ENCODE measurements at regions not wholly inside any gene's neighbourhood (a gene's known extent, or its start where the extent isn't known, plus 50 kb on each side); places are given as distances from the start of the nearest gene placed in this dataset.

DNA sequence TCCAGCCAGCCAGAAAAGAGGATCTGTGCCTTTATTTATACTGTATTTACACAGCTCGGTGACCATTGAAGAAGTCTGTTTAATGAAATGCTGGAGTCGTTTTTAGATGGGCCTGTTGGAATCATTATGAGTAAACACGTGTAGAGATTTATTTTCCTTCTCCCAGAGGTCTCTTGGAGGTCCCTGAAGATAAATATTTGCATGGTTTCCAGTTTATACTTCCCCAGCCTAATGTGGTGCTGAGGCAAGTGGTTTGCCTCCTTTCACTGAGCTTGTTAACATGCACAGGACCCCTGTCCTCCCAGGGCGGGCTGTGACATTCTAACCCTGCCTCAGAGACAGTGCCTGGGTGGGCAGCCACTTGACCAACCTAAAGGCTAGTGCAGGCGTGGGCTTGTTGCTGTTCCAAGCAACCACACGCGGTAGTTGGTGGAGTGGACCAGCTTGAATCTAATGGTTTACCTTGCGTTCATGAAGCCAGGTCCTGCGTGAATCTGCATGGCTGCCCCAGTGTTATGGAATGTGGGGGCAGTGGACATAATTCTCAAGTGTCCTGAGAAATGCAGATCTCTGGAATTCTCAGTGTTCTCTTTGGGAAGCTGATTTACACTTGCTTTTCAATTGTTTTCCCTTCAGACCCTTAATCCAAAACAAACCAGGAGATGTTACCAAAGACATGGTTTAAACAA is 130.2 kb upstream of the DLX2 start:
- no peak for DNase-seq

DNA sequence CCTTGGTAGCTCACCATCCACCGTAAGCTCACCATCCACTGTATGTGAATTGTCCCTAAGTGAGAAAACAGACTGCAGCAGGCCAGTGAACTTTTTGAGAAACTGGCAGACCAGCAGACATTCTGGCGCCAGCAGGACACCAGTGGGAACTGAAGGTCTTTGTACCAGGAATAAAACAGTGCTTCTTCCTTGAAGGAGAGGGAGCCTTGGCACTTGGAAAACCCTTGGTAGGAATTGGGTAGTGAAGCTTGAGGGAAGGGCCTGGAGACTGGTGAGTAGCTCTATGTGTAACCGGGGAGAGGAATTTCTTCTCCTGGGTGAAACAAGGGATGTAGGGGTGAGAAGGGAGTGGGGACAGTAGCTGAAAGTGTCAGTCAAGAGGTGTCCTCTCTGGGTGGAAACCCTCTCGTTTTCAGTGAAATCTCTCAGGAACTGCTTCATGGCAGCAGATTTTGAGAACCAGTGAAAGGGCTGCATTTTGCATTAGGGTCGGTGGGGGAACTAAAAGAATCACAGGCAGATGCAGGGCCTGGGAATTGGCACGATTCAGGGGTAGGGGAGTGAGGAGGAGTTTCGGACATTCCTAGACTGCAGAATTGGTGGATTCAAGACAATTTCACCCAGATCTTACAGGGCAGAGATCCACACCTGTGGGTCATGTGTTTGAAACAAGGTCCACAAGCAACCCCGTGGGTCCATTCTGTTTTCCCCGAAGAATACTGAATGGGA is 131.5 kb upstream of the DLX2 start:
- no peak for DNase-seq

DNA sequence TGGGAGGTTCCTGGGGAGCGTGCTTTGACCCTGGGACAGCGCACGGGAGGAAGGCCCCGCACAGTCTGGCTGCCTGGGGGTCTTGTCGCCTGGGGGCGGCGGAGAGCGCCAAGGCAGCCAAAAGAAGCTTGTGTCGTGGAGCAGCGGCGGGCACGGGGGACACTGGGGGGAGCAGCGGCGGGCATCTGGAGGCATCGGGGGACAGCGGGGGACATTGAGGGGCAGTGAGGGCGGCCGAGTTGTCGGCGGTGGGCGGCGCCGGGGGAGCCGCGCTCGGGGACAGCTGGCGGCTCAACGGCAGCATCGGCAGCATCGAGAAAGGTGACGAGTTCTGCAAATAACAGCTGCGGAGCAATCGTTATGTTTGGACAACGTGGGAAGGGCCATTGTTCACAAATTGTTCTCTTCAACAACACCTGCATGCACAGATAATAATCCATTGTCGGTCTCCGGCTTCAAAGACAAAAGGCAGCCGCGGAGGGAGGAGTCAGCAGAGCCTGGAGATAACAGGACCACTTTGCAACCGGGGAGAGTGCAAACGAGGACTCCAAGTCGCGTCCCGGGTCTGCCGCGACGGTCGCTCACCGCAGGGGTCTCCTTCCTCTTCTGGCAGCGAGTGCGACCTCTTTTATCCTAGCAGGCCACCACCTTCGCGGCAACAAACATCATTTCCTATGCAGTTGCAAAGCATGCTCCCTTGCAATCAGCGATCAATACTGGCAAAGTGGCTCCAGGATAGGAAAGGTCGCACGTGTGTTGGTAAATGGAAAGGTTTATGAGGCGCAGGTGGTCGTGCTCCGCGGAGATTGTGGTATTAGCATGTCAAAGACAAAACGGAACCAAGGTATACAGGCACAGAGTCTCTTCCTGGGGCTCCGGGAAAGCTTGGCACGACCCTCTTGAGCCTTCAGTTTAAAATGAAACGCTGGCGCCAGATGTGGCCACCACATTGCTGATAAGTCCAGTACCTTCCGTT is 132.3 kb upstream of the DLX2 start:
- peak; percentile 35 for DNase-seq

DNA sequence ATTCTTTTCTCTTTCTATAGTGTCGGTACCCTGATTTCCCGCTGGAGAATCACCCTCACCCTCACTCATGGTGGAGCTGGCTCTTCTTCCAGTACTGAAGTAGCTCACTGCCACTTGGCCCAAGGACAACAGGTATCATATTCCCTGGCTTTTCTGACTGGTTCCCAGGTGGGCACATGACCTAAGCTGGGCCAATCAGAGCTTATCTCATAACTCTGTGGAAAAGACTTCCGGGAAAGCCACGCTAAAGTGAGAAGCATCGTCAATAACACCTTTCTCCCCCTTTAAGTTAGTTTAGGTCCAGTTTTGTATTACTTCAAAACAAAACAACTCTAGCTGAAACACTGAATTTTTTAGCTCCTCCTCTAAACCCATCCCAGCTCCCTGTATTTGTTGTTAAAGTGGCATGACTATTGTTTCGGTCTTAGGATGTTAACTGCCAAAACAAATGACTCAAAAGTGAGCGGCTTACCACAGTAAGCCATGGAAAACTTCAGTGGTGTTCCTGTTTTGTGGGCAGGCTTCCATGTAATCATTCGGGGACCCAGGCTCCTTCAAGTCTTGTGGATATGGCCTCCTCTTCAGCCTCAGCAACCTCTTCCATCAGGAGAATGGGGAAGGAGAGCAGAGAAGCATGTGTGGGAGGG is 137.4 kb upstream of the DLX2 start:
- no peak for DNase-seq

DNA sequence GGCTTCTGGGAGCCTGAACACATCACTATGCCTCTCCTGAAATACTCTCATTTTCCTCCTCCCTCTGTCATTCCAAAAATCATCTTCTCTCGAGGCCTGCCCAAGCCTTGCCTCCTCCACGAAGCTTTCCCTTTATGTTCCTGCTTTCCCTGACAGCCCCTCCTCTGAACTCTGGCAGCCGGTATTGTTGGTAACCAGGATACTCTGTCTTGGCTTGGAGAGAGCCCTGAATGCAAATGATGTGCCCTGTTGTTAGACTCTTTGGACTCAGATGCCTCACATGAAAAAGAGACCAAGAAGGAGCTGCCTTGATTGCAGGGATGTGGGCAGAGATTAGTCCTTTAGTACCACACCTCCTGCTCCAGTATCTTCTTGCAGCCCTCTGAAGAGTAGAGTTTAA is 138.5 kb upstream of the DLX2 start:
- DNase-seq, result no peak

DNA sequence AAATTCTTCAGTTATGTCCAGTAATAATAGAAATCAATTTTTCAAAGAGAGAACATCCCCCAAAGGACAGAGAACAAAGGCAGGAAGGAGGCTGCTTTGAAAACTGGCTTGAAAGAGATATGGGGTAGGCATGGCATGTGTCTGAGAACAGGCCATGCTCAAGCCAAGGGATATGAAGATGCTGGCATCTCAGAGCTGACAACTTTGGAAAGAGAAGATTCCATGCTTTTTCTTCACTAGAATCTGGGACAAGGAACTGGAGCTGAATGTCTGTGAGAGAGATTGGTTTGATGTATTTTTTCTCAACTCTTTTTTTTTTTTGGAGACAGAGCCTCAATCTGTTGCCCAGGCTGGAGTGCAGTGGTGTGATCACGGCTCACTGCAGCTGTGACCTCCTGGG is 139.8 kb upstream of the DLX2 start:
- no peak for DNase-seq

DNA sequence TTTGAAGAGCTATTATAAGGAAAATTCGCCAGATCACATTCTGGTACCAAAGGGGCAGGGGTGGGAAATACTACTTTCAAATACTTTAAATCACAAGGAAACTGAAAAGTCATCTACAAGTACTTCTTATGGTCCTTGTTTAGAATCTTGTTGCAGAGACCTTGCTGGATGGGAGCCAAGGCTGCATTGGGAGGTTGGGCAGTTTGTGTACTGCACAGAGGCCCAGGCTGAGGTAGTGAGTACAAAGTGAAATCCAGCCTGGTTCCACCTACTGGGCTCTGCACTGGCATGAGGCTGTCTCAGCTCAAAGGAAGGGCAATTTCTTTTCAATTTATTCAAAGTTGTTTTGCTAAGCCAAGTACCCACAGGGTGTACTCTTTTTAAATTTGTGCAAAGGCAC is 140.3 kb upstream of the DLX2 start:
- no peak for DNase-seq

DNA sequence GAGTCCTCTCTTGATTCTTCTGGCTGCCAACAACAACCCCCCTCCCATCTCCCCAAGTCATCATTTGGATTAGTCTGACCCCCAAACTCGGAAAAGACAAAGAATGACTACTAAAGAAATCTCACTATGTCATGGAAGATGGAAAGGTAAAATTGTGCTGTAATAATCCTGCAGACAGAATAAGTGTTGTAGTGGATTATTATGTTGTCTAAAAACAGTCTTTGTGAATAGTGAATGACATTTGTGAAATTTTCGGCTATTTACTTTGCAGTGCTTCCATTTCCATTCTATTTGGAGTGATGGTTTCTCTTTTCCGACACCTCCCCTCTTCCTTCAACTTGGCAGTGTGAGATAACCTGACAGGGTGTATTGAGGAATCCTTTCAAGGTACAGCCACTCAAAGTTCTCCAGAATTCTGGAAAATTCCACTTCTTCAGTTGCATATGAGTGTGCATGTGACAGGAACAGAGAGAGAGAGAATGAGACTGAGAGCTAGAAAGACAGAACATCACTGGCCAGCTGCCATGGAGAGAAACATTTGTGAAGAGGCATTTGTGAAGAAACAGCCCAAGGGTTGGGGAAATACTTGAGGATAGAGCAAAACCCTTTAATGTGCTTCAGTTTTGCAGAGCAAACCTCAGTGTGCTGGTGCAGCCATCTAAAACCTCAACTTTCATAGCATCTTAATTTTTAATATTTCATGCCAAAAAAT is 141.9 kb upstream of the DLX2 start:
- DNase-seq, result no peak

DNA sequence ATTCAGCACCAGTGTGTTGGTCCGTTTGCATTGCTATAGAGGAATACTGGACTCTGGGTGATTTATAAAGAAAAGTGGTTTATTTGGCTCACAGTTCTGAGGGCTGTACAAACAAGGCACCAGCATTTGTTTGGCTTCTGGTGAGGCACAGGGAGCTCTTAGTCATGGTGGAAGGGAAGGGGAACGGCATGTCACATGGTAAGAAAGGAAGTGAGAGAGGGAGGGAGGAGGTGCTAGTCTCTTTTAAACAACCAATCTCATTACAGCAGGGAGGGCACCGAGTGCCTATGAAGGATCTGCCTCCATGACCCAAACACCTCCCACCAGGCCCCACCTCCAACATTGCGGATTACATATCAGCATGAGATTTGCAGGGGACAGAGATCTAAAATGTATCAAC is 143.9 kb upstream of the DLX2 start:
- DNase-seq, result no peak

DNA sequence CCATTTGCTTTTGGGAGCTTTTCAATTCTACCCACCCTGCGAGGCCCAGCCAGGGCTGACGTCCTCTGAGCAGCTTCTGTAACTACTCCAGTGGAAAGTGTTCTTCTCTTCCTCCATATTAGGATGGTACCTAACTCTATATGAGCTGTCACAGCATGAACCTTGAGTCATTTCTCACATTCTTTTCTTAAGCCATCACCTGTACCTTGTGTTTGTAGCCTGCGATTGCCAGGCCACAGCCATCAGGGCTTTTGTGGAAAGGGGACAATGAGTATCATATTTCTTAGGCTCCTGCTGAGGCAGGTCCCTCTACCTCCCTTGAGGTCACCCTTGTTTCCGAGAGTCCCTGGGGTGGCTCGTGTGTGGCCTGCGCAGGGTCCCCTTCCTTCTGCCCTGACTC is 144.5 kb upstream of the DLX2 start:
- no peak for DNase-seq

DNA sequence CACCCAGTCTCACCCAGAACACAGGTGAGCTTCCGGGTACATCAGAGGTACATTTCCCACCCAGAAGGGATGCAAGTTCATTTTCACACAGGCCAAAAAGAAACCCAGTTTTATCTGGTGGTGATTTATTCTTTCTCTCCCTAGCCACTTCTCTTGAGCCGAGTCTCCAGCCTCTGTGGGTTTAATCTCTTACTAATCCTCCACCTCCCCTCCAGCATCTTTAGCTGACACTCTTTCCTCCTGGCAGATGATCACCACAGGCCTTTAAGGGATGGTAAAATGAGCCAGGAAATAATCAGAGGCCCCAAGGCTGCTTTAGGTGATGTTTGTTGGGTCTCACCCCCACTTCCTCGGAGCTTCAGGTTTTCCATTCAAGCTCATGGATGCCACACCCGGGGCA is 145.7 kb upstream of the DLX2 start:
- no peak for DNase-seq

DNA sequence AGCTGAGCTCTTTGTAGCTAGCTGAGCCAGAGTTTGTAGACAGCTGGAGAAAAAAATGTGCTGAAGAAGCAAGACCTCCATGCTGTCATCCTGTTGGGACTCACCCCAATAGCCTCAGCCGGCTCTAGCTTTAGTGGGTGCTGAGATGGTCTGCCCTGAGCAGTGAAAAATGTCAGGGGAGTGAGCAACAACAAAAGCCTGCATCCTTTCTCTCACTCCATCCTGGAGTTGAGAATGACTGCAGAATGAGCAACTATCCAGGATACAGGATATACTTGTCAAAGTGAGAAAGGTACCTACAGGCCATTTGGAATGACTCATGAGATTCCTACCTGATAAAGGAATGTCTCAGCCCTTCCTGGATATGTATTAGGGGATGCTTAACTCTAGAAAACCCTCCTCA is 146.1 kb upstream of the DLX2 start:
- no peak for DNase-seq

DNA sequence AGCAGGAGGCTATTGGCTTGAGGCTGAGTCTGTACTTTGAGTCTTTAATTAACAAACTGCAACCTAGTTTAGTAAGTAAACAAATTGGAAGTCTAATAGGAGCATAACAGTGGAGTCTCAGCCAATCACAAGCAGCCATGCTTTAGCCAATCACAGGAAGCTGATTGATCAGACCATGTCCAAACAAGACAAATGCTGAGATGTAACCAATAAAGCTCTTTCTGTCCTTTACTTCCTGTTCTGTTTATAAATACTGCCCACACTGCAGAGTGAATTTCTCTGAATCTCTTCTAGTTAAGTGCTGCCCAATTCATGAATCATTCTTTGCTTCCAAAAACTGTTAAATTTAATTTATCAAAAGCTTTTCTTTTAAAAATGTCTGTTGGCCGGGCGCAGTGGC is 146.6 kb upstream of the DLX2 start:
- no peak for DNase-seq

DNA sequence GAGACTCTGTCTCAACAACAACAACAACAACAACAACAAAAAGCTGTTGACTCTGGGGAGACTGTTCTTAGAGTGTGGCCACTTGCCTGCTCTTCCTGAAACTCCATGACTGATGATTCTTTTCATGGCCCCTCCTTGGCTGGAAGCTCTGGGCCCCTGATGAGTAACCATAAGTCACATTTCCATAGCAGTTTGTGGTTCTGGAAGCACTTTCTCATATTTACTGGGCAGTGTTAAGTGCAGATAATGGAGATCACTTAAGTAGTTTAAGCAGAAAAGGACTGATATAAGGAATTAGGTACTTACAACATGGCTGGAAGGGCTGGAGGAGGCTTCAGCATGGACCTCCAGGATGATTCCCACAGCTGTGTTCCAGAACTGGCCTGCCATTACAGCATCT is 147.3 kb upstream of the DLX2 start:
- no peak for DNase-seq

DNA sequence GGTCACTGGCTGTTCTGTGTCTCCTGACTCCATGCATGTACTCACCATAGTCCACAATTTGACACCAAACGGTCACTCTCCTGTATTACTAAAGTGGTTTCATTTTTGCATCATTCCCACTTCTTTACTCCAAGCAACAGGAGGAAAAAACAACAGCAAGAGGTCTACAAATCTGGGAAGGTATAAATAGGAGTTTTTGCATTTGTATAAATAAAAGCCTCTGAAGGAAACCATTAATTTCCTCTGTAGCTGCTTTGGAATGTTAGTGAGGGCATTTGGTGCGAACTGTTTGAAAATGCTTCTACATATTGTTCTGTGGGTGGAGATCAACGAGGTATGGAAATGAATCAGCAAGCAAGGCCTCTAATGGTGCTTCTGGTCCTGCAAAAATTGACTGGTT is 148.5 kb upstream of the DLX2 start:
- DNase-seq, result no peak

DNA sequence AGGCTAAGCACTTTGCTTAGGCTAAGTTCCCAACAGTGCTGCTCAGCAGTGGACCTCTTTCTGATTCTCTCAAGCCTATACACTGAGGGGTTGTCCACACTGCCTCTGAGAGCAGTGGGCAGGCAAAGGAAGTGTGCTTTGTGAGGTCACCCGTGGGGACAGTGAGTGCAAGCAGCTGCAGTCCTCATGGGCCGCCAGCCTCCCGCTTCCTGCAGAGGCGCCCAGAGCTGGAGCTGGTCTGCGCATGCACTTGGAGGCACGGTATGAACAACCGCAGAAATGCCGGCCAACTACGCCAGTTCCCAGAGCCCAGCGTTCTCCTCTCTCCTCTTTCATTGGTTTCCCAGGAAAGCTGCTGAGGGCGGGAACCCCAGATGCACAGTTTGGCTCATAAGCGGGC is 149.5 kb upstream of the DLX2 start:
- DNase-seq, result no peak

DNA sequence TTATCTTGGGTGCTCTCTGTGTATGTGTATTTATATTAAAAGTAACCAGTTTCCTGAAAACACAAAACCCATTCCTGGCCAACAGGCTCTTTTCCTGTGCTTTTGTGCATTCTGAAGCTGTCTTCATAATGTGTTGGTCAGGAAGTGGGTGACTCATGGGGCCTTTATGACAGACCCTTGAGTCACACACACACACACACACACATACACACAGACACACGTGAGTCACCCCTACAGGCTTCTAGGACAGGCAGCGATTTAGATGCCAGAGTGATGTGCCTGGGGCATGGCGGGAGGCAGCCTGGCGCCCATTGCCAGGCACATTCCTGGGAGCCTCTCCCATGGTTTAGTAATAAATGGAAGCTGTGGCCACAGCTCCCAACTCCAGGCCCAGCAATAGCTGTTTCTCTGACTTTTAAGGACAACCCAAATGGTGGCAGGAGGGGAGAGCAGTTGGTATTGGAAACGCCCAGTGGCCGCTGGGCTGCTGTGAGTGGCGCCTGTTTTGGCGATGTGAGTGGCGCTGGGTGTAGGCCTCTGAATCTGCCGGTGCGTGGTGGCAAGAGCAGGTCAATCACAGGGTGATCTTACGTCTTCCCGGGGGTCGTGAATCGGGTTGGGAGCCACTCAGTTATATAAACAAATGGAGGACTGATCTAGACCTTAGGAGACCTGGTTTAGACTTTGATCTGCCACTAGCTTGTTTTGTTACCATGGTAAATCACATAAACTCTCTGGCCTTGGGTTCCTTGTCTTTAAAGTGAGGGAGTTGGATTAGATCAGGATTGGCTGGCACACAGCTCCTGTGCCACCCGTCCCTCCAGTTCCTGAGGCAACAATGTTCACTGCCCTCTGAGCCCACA is 150.7 kb upstream of the DLX2 start:
- peak; percentile 69 for DNase-seq

DNA sequence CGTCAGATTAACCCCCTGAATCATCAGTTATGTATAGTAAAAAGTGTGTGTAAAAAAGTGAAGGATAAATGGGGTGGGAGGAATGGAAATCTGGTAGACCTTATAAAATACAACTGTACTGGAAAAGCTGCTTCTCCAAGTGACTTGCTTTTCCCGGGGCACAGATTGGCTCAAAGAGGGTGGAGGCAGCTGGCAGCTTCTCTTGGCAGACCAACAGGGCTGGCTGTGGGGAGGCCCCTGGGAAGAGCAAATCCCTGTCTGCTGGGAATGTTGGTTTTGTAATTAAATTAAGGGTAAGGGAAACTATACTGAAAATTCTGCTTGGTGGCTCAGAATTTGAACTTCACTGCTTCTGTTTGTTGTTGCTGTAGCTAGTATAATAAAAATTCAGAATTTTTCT is 154.2 kb upstream of the DLX2 start:
- no peak for DNase-seq

DNA sequence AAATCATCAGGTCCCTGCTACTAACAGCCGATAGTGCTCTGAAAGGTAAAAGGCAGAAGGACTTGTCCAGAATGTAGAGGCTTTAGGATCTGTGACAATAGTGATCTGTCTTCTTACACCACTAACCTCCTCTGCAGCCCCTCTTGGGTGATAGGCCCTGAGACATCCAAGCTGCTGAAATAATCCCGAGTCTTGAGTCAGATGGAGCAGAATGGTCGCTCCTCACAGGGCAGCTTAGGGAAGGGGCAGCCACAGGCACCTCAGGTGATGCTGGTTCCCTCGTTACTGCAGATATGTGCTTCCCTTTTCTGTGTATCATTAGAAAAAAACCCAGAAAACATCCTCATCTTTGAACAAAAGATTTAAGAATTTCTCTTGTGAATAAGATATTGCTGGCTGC is 157.1 kb upstream of the DLX2 start:
- DNase-seq, result no peak

DNA sequence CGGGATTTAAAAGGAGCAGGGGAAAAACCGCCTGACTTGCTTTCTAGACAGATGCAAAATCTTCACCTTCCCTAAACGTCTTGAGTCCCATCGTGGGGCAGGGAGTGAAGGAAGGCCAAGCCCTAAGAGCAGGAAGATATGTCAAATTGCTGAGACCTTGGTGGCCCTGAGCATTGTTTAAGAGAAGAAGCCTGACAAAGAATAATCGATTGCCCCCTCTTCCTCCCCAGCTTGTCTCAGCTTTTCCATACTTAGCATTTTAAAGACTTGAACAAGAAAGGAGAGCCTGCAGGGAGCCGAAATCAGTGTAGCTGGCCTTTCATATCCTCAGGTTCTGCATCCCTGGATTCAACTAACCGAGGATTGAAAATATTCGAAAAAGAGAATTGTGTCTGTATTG is 157.6 kb upstream of the DLX2 start:
- no peak for DNase-seq

DNA sequence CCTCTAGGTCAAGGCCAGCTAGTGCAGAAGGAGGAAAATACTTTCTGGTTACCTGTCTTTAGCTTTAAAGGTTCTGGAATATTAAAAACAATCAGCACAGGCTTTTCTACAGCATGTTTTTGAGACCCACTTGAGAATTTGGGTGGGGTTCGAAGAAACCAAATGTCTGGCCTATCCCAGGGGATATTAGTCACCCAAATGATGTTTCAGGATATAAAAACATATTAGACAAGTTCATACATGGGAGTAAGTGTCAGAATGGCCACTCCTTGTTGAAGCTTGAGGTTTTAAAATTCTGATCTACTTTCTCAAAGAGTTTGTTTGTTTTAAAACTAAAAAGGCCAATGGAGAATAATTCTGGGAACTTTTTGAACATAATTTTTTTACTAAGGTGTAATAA is 158.6 kb upstream of the DLX2 start:
- DNase-seq, result no peak

DNA sequence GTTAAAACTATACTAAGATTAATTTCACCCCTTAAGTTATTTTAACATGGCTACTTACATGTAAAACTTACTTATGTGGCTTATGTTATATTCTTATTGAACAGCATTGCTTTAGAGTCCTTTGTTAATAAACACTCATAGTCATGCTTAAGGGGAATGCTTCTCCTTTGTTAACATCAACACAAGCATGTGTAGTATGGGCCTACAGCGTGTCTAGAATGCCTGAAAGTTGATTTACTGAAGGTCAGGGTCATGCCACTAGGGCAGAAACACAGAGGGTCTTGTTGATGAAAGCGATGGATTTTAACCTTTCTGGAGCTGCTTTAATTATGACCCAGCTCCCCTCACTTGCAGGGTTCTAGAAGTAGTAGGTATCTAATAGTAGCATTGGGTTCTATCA is 159.8 kb upstream of the DLX2 start:
- no peak for DNase-seq
